ENCODE measurements at regions not wholly inside any gene's neighbourhood (a gene's known extent, or its start where the extent isn't known, plus 50 kb on each side); places are given as distances from the start of the nearest gene placed in this dataset.

DNA sequence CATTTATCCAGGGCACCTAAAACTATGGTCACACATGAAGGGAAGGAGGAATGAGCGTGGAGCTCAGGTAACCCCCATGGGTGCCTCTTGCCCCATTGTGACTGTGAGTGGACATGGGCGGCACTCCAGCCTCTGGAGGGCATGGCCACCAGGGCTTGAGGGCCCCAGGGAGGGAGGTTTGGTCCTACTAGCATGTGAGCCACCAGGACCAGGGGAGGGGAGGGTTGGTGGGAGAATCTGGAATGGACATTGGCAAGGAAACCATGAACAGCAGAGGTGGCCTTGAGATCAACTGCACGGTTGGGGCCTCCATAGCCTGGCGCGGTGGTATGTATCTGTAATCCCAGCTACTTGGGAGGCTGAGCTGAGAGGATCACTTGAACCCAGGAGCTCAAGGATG lies 623.6 kb downstream of the AACS start:
- TF ChIP-seq EGR1 (IDR thresholded peaks at IDR 0.05), result no peak
- TF ChIP-seq, protein P1, sequence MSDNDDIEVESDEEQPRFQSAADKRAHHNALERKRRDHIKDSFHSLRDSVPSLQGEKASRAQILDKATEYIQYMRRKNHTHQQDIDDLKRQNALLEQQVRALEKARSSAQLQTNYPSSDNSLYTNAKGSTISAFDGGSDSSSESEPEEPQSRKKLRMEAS (IDR thresholded peaks at IDR 0.05), result no peak
- TF ChIP-seq, protein P2, sequence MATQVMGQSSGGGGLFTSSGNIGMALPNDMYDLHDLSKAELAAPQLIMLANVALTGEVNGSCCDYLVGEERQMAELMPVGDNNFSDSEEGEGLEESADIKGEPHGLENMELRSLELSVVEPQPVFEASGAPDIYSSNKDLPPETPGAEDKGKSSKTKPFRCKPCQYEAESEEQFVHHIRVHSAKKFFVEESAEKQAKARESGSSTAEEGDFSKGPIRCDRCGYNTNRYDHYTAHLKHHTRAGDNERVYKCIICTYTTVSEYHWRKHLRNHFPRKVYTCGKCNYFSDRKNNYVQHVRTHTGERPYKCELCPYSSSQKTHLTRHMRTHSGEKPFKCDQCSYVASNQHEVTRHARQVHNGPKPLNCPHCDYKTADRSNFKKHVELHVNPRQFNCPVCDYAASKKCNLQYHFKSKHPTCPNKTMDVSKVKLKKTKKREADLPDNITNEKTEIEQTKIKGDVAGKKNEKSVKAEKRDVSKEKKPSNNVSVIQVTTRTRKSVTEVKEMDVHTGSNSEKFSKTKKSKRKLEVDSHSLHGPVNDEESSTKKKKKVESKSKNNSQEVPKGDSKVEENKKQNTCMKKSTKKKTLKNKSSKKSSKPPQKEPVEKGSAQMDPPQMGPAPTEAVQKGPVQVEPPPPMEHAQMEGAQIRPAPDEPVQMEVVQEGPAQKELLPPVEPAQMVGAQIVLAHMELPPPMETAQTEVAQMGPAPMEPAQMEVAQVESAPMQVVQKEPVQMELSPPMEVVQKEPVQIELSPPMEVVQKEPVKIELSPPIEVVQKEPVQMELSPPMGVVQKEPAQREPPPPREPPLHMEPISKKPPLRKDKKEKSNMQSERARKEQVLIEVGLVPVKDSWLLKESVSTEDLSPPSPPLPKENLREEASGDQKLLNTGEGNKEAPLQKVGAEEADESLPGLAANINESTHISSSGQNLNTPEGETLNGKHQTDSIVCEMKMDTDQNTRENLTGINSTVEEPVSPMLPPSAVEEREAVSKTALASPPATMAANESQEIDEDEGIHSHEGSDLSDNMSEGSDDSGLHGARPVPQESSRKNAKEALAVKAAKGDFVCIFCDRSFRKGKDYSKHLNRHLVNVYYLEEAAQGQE (IDR thresholded peaks at IDR 0.05; ENCODE audit: low read depth), result no peak

DNA sequence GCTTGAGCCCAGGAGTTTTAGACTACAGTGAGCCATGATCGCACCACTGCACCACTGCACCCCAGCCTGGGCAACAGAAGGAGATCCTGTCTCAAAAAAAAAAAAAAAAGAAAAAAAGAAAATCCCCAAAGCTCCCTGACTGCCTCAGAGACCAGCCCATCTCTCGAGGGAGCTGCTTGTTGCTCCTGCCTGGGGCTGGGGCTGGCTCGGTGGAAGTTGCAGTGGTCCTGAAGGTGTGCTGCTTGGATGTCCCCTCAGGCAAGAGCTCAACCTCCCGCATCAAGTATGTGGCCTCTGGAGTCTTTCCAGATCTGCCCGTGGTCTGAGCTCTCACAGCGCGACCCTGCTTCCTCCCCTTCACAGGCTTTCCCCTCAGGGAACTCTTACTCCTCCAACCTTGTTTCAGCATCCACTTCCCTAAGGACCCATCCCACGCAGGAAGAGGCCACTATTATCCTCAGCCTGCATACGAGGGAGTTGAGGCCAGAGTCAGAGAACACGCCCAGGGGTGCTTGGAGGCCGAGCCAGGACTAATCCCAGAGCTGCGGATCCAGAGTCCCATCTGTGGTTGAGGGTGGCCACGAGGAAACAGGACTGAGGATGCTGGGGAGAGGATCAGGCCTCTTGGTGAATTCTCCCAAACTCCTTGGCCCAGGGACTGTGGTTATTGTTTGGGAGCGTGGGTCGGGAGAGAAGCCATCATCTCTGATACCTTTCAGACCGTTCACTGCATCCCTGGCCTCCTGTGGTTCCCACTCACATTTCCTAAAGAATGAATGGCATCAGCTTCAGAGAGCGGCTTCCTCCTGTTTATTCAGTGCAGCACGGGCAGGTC lies 624.6 kb downstream of the AACS start:
- TF ChIP-seq EP300 (IDR thresholded peaks at IDR 0.05; ENCODE audit: borderline replicate concordance) (no peak), ZBTB7A (IDR thresholded peaks at IDR 0.05; ENCODE audit: low read depth) (no peak), CREB1 (IDR thresholded peaks at IDR 0.05; ENCODE audit: low read depth) (no peak), EGR1 (IDR thresholded peaks at IDR 0.05) (no peak), CEBPB (IDR thresholded peaks at IDR 0.05) (no peak), TCF12 (IDR thresholded peaks at IDR 0.05; ENCODE audit: low read depth) (no peak), NFIC (IDR thresholded peaks at IDR 0.05) (no peak), FOXM1 (IDR thresholded peaks at IDR 0.05; ENCODE audit: borderline replicate concordance, low read depth) (no peak)
- TF ChIP-seq, protein P1 (IDR thresholded peaks at IDR 0.05), result no peak

DNA sequence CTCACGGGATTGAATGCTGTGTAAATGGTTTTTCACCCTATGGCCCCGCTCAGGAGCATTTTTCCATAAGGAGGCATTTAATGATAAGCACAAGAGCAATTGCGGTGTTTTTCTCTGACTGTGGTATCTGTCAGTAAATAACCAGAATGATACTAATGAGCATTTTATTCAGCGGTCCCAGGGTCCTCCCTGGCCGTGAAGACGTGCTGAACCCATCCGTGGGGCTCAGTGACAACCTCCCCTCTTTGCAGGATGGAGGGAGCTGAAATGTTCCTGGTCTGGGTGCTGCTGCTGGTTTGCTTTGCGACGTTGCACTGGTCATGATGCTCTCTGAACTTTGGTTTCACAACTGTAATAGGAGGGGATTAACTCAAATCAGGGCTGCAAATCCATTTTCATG lies 625.6 kb downstream of the AACS start:
- TF ChIP-seq NFIC (IDR thresholded peaks at IDR 0.05), result no peak
- TF ChIP-seq, protein P1 (IDR thresholded peaks at IDR 0.05), result no peak
- TF ChIP-seq TCF12 (IDR thresholded peaks at IDR 0.05; ENCODE audit: low read depth), result no peak
- no peak for TF ChIP-seq EP300 (IDR thresholded peaks at IDR 0.05; ENCODE audit: borderline replicate concordance)

DNA sequence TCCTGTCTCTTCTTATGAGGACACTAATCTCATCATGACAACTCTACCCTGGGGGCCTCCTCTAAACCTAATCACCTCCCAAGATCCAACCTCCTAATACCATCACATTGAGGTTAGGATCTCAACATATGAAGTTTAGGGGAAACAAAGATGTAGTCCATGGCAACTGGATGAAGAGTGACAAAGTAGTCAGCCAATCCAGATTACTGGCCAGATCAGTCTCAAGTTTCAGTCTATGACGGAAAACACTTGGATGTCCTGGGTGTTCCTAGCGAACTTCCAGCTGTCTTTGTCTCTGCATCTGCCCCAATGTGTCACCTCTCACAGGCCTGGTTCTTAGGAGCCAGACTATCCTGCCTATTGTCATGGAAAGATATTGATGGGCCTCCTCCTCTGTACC lies 630.8 kb downstream of the AACS start:
- TF ChIP-seq RAD21 (IDR thresholded peaks at IDR 0.05; ENCODE audit: low read depth), result no peak
- no peak for TF ChIP-seq NFIC (IDR thresholded peaks at IDR 0.05)
- TF ChIP-seq, protein P2 (IDR thresholded peaks at IDR 0.05; ENCODE audit: low read depth), result no peak
- TF ChIP-seq, protein P1 (IDR thresholded peaks at IDR 0.05), result no peak
- no peak for TF ChIP-seq FOXM1 (IDR thresholded peaks at IDR 0.05; ENCODE audit: borderline replicate concordance, low read depth)
- TF ChIP-seq TEAD4 (IDR thresholded peaks at IDR 0.05), result no peak
- no peak for TF ChIP-seq EP300 (IDR thresholded peaks at IDR 0.05; ENCODE audit: borderline replicate concordance)

DNA sequence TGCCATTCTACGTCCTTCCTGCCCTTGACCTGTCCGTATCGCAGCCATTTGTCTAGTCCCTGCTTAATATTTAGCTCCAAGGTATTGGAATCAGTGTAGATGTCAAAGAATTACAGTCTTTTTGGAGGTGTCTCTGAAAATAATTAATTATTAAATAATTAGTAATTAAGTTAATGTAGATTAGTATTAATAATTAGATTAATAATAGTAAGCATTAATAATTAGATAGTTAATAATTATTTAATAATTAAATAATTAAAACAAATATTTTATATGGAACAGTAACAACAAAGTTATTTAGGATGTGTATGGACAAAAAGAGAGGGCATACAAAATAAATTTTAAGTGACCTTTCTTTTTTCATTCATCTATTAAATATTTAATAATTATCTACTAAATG lies 639.6 kb downstream of the AACS start:
- TF ChIP-seq NFIC (IDR thresholded peaks at IDR 0.05), result no peak
- TF ChIP-seq TAF1 (IDR thresholded peaks at IDR 0.05; ENCODE audit: low read depth), result no peak
- TF ChIP-seq, protein P2 (IDR thresholded peaks at IDR 0.05; ENCODE audit: low read depth), result no peak
- TF ChIP-seq TEAD4 (IDR thresholded peaks at IDR 0.05), result no peak
- no peak for TF ChIP-seq EP300 (IDR thresholded peaks at IDR 0.05; ENCODE audit: borderline replicate concordance)
- no peak for TF ChIP-seq YY1 (IDR thresholded peaks at IDR 0.05; ENCODE audit: low read depth)
- no peak for TF ChIP-seq CREB1 (IDR thresholded peaks at IDR 0.05; ENCODE audit: low read depth)
- TF ChIP-seq, protein P3, sequence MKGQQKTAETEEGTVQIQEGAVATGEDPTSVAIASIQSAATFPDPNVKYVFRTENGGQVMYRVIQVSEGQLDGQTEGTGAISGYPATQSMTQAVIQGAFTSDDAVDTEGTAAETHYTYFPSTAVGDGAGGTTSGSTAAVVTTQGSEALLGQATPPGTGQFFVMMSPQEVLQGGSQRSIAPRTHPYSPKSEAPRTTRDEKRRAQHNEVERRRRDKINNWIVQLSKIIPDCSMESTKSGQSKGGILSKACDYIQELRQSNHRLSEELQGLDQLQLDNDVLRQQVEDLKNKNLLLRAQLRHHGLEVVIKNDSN (IDR thresholded peaks at IDR 0.05), result no peak
- TF ChIP-seq FOXM1 (IDR thresholded peaks at IDR 0.05; ENCODE audit: borderline replicate concordance, low read depth), result no peak
- TF ChIP-seq, protein P1 (IDR thresholded peaks at IDR 0.05), result no peak
- no peak for TF ChIP-seq ZBTB7A (IDR thresholded peaks at IDR 0.05; ENCODE audit: low read depth)
- TF ChIP-seq RAD21 (IDR thresholded peaks at IDR 0.05; ENCODE audit: low read depth), result no peak
